NCI-H510A treated with DMSO at 0.1 percent for 48 hours (cell line): ENCODE measurements at regions not wholly inside any gene's neighbourhood (a gene's known extent, or its start where the extent isn't known, plus 50 kb on each side); places are given as distances from the start of the nearest gene placed in this dataset.

ENCODE experiments used
- DNase-seq: peaks from one replicate; lab custom pipeline; 2025; lab: John Stamatoyannopoulos, UW

- DNase-seq, result no peak
Observed at GRCh38 chr10:62746951-62747729, 57.4 kb upstream of the ADO start.

GRCh38 chr10:62748386-62748785, 56.1 kb upstream of the ADO start:
- DNase-seq, result no peak

- DNase-seq, result no peak
Observed at GRCh38 chr10:62749093-62749683, 55.3 kb upstream of the ADO start.
